Inferior parietal cortex (tissue), 1 donor: ENCODE measurements at regions not wholly inside any gene's neighbourhood (a gene's known extent, or its start where the extent isn't known, plus 50 kb on each side); places are given as distances from the start of the nearest gene placed in this dataset.
"Not testable (repeated sequence)": the region's sequence is repeated elsewhere in the genome, so short reads cannot be mapped to it uniquely, and the experiment has no call there.

Source experiments
- DNase-seq: peaks from one replicate; pipeline ENCODE4 v3.0.0-alpha.2; 2016; ENCODE audit errors: extremely low spot score

GRCh38 chr2:47653036-47653435, 82.3 kb upstream of the KCNK12 start:
- no peak for DNase-seq

- no peak for DNase-seq
Observed at GRCh38 chr2:47652061-47652690, 81.4 kb upstream of the KCNK12 start.

- DNase-seq, result no peak
Observed at GRCh38 chr2:47651296-47651695, 80.5 kb upstream of the KCNK12 start.

- DNase-seq, result no peak
Observed at GRCh38 chr2:47650001-47650535, 79.3 kb upstream of the KCNK12 start.

GRCh38 chr2:47645246-47645645, 74.5 kb upstream of the KCNK12 start:
- DNase-seq, result no peak

GRCh38 chr2:47644351-47644750, 73.6 kb upstream of the KCNK12 start:
- no peak for DNase-seq

GRCh38 chr2:47641366-47641765, 70.6 kb upstream of the KCNK12 start:
- DNase-seq, result no peak

- DNase-seq, result no peak
Observed at GRCh38 chr2:47640356-47640755, 69.6 kb upstream of the KCNK12 start.

GRCh38 chr2:47639467-47639866, 68.7 kb upstream of the KCNK12 start:
- DNase-seq, result no peak

GRCh38 chr2:47638430-47638829, 67.6 kb upstream of the KCNK12 start:
- no peak for DNase-seq

- no peak for DNase-seq
Observed at GRCh38 chr2:47636596-47637264, 65.9 kb upstream of the KCNK12 start.

- DNase-seq, result no peak
Observed at GRCh38 chr2:47636176-47636575, 65.4 kb upstream of the KCNK12 start.

GRCh38 chr2:47632754-47633153, 62.0 kb upstream of the KCNK12 start:
- DNase-seq, result no peak

- no peak for DNase-seq
Observed at GRCh38 chr2:47631792-47632398, 61.1 kb upstream of the KCNK12 start.

- DNase-seq, result no peak
Observed at GRCh38 chr2:47631306-47631705, 60.5 kb upstream of the KCNK12 start.

GRCh38 chr2:47629501-47630460, 59.0 kb upstream of the KCNK12 start:
- DNase-seq, result no peak

- DNase-seq, result no peak
Observed at GRCh38 chr2:47628904-47629303, 58.1 kb upstream of the KCNK12 start.

- DNase-seq, result no peak
Observed at GRCh38 chr2:47626664-47627063, 55.9 kb upstream of the KCNK12 start.

GRCh38 chr2:47623140-47623539, 52.4 kb upstream of the KCNK12 start:
- not testable (repeated sequence) for DNase-seq

GRCh38 chr2:47620770-47621437, 50.1 kb upstream of the KCNK12 start:
- DNase-seq, result no peak
